HepG2 (cell line): ENCODE measurements at regions not wholly inside any gene's neighbourhood (a gene's known extent, or its start where the extent isn't known, plus 50 kb on each side); places are given as distances from the start of the nearest gene placed in this dataset.

Experiments
- AGO1 ChIP-seq: fragments of 200-400 bp; formaldehyde crosslinking; IDR thresholded peaks from 2 replicates; pipeline ENCODE4 v1.6.1; 2017; ENCODE audit warnings: mild to moderate bottlenecking, low read depth, low read length, moderate library complexity; ENCODE audit not compliant: poor library complexity, severe bottlenecking
- ATF7 ChIP-seq, 2 experiments: fragments of 450-650 bp in 1 of 2; sonication (generic) in 1 of 2; formaldehyde crosslinking in 1 of 2; IDR thresholded peaks; 2 replicates each; pipeline versions ENCODE4 v1.4.0 to v1.6.1; 2016 to 2020; ENCODE audit warnings: antibody characterized with exemption in 1 of 2, mild to moderate bottlenecking in 1 of 2, missing genetic modification reagents in 1 of 2
- DNMT1 ChIP-seq: sonication (generic); formaldehyde crosslinking; IDR thresholded peaks from 2 replicates; pipeline ENCODE4 v1.5.1; 2020; ENCODE audit warnings: mild to moderate bottlenecking, missing genetic modification reagents
- JDP2 ChIP-seq: sonication (generic); formaldehyde crosslinking; IDR thresholded peaks from 2 replicates; pipeline ENCODE4 v1.8.1; 2022; ENCODE audit warnings: missing genetic modification reagents, borderline replicate concordance
- MXI1 ChIP-seq: IDR thresholded peaks from 3 replicates; pipeline ENCODE4 v1.6.1; 2012; ENCODE audit warnings: low read depth, low read length, inconsistent platforms, borderline replicate concordance
- PTBP1 ChIP-seq: fragments of 200-400 bp; formaldehyde crosslinking; IDR thresholded peaks from 2 replicates; pipeline ENCODE4 v1.6.1; 2018; ENCODE audit warnings: low read length, low read depth; ENCODE audit not compliant: poor library complexity, severe bottlenecking
- RBFOX2 ChIP-seq: fragments of 200-400 bp; formaldehyde crosslinking; IDR thresholded peaks from 2 replicates; pipeline ENCODE4 v1.6.1; 2017; ENCODE audit warnings: low read depth, mild to moderate bottlenecking, low read length
- RNF2 ChIP-seq: fragments of 450-650 bp; conservative IDR thresholded peaks from 2 replicates; pipeline ENCODE4 v1.6.1; 2016; ENCODE audit warnings: low read depth
- RXRB ChIP-seq: IDR thresholded peaks from 2 replicates; pipeline ENCODE4 v1.6.1; 2016; ENCODE audit warnings: borderline replicate concordance, missing genetic modification reagents, missing compliant biosample characterization
- SIN3A ChIP-seq: IDR thresholded peaks from 2 replicates; pipeline ENCODE4 v1.6.1; 2011; ENCODE audit warnings: low read depth, mild to moderate bottlenecking, control low read depth, low read length, borderline replicate concordance
- SP2 ChIP-seq: sonication (generic); formaldehyde crosslinking; IDR thresholded peaks from 2 replicates; pipeline ENCODE4 v1.5.1; 2020; ENCODE audit warnings: mild to moderate bottlenecking, missing genetic modification reagents
- TCF7L2 ChIP-seq: IDR thresholded peaks from 2 replicates; pipeline ENCODE4 v1.6.1; 2011; ENCODE audit warnings: mild to moderate bottlenecking, low read depth, low read length, moderate library complexity
- ZFY ChIP-seq: sonication (generic); formaldehyde crosslinking; IDR thresholded peaks from 2 replicates; pipeline ENCODE4 v1.4.0; 2020; ENCODE audit warnings: missing genetic modification reagents
- ZNF121 ChIP-seq: sonication (generic); formaldehyde crosslinking; IDR thresholded peaks from 2 replicates; pipeline ENCODE4 v1.5.0; 2020; ENCODE audit warnings: mild to moderate bottlenecking, missing genetic modification reagents
- ZNF20 ChIP-seq: sonication (generic); formaldehyde crosslinking; IDR thresholded peaks from 2 replicates; pipeline ENCODE4 v1.4.0; 2020; ENCODE audit warnings: mild to moderate bottlenecking, moderate library complexity, missing genetic modification reagents
- ZNF382 ChIP-seq: sonication (generic); formaldehyde crosslinking; IDR thresholded peaks from 2 replicates; pipeline ENCODE4 v1.5.0; 2020; ENCODE audit warnings: missing genetic modification reagents, mild to moderate bottlenecking, borderline replicate concordance
- ZNF891 ChIP-seq: sonication (generic); formaldehyde crosslinking; IDR thresholded peaks from 2 replicates; pipeline ENCODE4 v1.5.0; 2020; ENCODE audit warnings: mild to moderate bottlenecking, missing genetic modification reagents
- ZSCAN20 ChIP-seq: sonication (generic); formaldehyde crosslinking; IDR thresholded peaks from 2 replicates; pipeline ENCODE4 v1.4.0; 2020; ENCODE audit warnings: missing genetic modification reagents, mild to moderate bottlenecking, borderline replicate concordance
- ZSCAN9 ChIP-seq: IDR thresholded peaks from 2 replicates; pipeline ENCODE4 v1.6.1; 2016; ENCODE audit warnings: borderline replicate concordance
- TF ChIP-seq, protein P1 (sequence below): sonication (generic); formaldehyde crosslinking; IDR thresholded peaks from 2 replicates; pipeline ENCODE4 v1.4.0; 2020; ENCODE audit warnings: mild to moderate bottlenecking, low read depth, missing genetic modification reagents
- TF ChIP-seq, protein P2 (sequence below): IDR thresholded peaks from 2 replicates; pipeline ENCODE4 v1.6.1; 2016; ENCODE audit warnings: low read depth
- TF ChIP-seq, protein P3 (sequence below): IDR thresholded peaks from 2 replicates; pipeline ENCODE4 v1.6.1; 2016; ENCODE audit warnings: missing genetic modification reagents, missing compliant biosample characterization
- TF ChIP-seq, protein P4 (sequence below): sonication (generic); formaldehyde crosslinking; IDR thresholded peaks from 2 replicates; pipeline ENCODE4 v1.4.0; 2020; ENCODE audit warnings: mild to moderate bottlenecking, missing genetic modification reagents

DNA sequence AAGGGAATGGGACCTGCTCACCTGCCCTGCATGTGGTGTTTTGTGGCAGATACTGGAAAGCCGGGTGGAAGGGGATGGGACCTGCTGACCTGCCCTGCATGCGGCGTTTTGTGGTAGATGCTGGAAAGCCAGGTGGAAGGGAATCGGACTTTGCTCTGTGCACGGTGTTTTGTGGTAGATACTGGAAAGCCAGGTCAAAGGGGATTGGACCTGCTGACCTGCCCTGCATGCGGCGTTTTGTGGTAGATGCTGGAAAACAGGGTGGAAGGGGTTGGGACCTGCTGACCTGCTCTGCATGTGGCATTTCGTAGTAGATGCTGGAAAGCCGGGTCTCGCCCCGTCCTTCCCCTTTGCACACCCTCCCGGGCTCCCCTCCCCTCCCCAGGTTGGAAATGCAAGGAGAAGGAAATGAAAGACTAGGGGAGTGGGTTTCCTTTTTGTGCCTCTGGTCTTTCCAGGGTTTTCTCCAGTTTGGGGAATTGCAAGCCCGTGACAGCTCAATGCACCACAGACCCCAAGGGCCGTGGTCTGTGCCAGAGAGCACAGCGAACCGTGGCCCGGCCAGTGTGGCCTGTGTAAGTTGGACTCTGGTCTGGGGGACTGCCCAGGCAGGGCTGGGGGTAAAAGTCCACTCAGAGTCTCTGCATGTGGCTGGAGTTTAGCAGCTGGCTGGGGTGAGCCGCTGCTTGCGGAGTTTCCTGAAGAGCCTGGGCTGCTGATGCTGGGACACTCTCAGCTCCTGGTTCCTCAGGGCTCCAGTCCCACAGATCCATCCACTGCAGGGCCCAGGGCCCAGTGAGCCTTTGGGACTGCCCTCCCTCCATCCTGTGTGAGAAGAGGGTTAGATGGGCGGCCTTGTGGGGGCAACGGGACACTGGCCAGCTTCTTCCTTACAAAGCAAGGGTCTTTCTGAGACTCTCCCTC lies 105.5 kb downstream of the CRYAA start (continued):
- TF ChIP-seq, protein P1, sequence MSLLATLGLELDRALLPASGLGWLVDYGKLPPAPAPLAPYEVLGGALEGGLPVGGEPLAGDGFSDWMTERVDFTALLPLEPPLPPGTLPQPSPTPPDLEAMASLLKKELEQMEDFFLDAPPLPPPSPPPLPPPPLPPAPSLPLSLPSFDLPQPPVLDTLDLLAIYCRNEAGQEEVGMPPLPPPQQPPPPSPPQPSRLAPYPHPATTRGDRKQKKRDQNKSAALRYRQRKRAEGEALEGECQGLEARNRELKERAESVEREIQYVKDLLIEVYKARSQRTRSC = no peak
- TF ChIP-seq, protein P2, sequence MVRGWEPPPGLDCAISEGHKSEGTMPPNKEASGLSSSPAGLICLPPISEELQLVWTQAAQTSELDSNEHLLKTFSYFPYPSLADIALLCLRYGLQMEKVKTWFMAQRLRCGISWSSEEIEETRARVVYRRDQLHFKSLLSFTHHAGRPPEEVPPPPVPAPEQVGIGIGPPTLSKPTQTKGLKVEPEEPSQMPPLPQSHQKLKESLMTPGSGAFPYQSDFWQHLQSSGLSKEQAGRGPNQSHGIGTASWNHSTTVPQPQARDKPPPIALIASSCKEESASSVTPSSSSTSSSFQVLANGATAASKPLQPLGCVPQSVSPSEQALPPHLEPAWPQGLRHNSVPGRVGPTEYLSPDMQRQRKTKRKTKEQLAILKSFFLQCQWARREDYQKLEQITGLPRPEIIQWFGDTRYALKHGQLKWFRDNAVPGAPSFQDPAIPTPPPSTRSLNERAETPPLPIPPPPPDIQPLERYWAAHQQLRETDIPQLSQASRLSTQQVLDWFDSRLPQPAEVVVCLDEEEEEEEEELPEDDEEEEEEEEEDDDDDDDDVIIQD (CRISPR knock-in tag) = no peak
- TF ChIP-seq ZSCAN20 (CRISPR knock-in tag) = no peak
- no peak for TF ChIP-seq ATF7 (IDR thresholded peaks at IDR 0.05)
- no peak for TF ChIP-seq ATF7 (CRISPR knock-in tag; IDR thresholded peaks at IDR 0.05)
- TF ChIP-seq MXI1 = 0 out of 3 replicates have a peak, but pooled peaks have one; percentile 8
- no peak for TF ChIP-seq ZSCAN9 (CRISPR knock-in tag)
- no peak for TF ChIP-seq ZNF20 (CRISPR knock-in tag)
- TF ChIP-seq SIN3A = no peak
- no peak for TF ChIP-seq AGO1
- no peak for TF ChIP-seq RXRB (CRISPR knock-in tag)
- TF ChIP-seq SP2 (CRISPR knock-in tag) = no peak
- TF ChIP-seq ZNF891 (CRISPR knock-in tag) = no peak; the same call in 1 of the 2 replicates
- no peak for TF ChIP-seq TCF7L2
- no peak for TF ChIP-seq JDP2 (CRISPR knock-in tag)
- TF ChIP-seq ZNF121 (CRISPR knock-in tag) = peak; percentile 96
- no peak for TF ChIP-seq DNMT1
- no peak for TF ChIP-seq RNF2
- 0 out of 2 replicates have a peak, but pooled peaks have one; percentile 24 for TF ChIP-seq ZFY (CRISPR knock-in tag)
- no peak for TF ChIP-seq ZNF382 (CRISPR knock-in tag)
- TF ChIP-seq, protein P3, sequence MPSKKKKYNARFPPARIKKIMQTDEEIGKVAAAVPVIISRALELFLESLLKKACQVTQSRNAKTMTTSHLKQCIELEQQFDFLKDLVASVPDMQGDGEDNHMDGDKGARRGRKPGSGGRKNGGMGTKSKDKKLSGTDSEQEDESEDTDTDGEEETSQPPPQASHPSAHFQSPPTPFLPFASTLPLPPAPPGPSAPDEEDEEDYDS (CRISPR knock-in tag) = no peak
- TF ChIP-seq PTBP1 = no peak
- no peak for TF ChIP-seq RBFOX2
- TF ChIP-seq, protein P4, sequence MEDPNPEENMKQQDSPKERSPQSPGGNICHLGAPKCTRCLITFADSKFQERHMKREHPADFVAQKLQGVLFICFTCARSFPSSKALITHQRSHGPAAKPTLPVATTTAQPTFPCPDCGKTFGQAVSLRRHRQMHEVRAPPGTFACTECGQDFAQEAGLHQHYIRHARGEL (CRISPR knock-in tag) = no peak
